Epithelial cell of esophagus (primary cell): ENCODE measurements at regions not wholly inside any gene's neighbourhood (a gene's known extent, or its start where the extent isn't known, plus 50 kb on each side); places are given as distances from the start of the nearest gene placed in this dataset.

Experiments used
- DNase-seq: peaks from one replicate; pipeline ENCODE4 v3.0.0; 2010; ENCODE audit warnings: low read depth
- H3K4me3 ChIP-seq: 2 replicates; pipeline ENCODE4 v1.5.1; 2011; ENCODE audit warnings: mild to moderate bottlenecking, low read length, control low read depth
- TF ChIP-seq, protein P1 (sequence below): IDR thresholded peaks from 2 replicates; pipeline ENCODE4 v1.5.1; 2011; ENCODE audit warnings: low read depth, mild to moderate bottlenecking, low read length, control low read depth, inconsistent platforms; ENCODE audit not compliant: insufficient read depth; ENCODE audit errors: missing control alignments

GRCh38 chr4:184275766-184276165, 58.1 kb upstream of the ENPP6 start:
- no peak overlapping the region for H3K4me3 ChIP-seq
- TF ChIP-seq, protein P1, sequence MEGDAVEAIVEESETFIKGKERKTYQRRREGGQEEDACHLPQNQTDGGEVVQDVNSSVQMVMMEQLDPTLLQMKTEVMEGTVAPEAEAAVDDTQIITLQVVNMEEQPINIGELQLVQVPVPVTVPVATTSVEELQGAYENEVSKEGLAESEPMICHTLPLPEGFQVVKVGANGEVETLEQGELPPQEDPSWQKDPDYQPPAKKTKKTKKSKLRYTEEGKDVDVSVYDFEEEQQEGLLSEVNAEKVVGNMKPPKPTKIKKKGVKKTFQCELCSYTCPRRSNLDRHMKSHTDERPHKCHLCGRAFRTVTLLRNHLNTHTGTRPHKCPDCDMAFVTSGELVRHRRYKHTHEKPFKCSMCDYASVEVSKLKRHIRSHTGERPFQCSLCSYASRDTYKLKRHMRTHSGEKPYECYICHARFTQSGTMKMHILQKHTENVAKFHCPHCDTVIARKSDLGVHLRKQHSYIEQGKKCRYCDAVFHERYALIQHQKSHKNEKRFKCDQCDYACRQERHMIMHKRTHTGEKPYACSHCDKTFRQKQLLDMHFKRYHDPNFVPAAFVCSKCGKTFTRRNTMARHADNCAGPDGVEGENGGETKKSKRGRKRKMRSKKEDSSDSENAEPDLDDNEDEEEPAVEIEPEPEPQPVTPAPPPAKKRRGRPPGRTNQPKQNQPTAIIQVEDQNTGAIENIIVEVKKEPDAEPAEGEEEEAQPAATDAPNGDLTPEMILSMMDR: no peak
- DNase-seq: peak; percentile 14

GRCh38 chr4:184274286-184274951, 56.7 kb upstream of the ENPP6 start:
- TF ChIP-seq, protein P1: no peak
- no peak overlapping the region for H3K4me3 ChIP-seq
- DNase-seq: peak; percentile 12

- TF ChIP-seq, protein P1: no peak
- H3K4me3 ChIP-seq: no peak overlapping the region
- no peak for DNase-seq
Measured at GRCh38 chr4:184273166-184274147, 55.8 kb upstream of the ENPP6 start.

DNA sequence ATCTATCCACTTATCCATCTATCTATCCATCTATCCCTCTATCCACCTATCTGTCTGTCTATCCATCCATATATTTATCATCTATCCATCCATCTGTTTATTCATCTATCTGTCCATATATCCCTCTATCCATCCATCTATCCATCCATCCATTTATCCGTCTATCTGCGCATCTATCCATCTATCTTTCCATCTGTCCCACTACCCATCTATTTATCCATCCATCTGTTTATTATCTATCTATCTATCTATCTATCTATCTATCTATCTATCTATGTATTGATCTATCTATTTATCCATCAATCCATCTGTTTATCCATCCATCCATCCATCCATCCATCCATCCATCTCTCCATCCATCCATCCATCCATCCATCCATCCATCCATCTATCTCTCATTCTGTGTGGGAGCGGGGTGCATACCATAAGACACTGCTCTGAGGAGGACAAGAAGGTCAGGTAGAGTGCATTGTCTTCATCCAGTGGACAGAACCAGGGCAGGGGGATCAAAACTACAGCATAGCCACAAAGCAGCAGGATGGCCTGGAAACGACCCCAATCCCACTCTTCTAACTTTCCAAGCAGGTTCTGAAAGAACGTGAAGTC, 53.2 kb upstream of the ENPP6 start:
- no peak overlapping the region for H3K4me3 ChIP-seq
- DNase-seq: no peak
- TF ChIP-seq, protein P1: no peak

DNA sequence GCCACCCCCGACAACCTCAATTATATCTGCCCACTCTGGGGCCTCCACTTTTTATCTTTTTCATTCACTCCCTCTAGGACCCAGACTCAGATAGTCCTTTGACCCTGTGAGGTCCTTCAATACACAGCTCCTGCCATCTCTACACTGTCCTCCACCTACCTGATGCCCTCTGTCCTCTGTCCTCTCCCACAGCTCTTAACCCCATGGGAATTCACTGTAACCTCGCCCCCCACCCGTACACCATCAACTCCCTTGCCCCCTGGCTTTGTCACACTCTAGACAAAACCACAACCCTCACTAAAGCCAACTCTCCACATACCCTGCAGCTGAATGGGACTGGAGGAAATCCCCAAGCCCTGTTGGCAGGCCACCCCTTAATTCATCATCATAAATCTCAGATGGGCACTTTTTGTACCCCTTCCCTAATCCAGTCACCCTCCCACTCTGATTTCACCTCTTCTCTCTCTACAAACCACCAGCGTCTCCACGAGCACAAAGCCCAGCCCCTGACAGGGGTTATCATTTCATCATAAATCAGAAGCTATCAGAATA, 52.3 kb upstream of the ENPP6 start:
- TF ChIP-seq, protein P1: no peak
- no peak overlapping the region for H3K4me3 ChIP-seq
- DNase-seq: no peak

DNA sequence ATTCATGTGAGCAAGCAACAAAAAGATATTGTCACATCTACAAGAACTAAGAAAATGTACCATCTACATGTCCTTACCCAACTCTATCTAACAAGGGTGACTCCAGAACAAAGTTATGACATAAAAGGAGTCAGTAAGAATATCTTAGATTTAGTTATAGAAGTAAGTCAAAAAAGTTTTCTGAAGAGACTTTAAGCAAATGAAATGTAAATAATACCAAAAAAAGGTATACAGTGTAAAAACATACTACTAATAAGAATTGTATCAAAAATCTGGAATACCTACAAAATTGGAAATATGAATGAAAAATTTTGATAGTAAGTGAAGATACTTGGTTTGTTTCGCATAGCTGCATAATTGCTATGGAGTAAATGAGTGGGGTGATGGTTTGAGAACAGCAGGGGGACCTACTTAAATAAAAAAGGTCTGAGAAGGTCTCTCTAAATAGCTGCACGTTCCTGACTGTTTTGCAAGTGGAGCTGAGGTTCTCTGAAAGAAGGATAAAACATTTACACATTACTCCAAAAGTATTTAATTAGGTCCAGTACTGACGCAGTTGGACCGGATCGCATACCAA, 51.0 kb upstream of the ENPP6 start:
- no peak overlapping the region for H3K4me3 ChIP-seq
- TF ChIP-seq, protein P1: no peak
- no peak for DNase-seq
